ENCODE measurements at regions not wholly inside any gene's neighbourhood (a gene's known extent, or its start where the extent isn't known, plus 50 kb on each side); places are given as distances from the start of the nearest gene placed in this dataset.

DNA sequence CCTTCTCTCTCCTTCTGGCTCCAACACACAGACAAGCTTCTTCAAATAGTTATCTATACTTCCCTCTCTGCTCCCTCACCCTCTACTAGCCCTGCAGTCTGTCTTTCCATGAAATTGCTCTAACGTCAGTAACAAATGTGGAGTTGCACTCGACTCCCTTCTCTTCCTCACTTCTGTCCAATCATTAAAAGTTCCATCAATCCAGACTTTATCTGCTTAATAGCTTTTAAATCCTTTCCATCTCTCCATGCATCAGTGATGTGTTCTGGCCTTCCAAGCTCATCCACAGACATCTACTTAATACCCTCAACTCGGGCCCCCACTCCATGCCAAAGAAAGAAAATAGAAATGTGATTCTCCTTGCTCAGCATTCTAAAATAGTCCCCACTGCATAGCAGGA, 422.1 kb upstream of the CDH5 start:
- TF ChIP-seq, protein P1, sequence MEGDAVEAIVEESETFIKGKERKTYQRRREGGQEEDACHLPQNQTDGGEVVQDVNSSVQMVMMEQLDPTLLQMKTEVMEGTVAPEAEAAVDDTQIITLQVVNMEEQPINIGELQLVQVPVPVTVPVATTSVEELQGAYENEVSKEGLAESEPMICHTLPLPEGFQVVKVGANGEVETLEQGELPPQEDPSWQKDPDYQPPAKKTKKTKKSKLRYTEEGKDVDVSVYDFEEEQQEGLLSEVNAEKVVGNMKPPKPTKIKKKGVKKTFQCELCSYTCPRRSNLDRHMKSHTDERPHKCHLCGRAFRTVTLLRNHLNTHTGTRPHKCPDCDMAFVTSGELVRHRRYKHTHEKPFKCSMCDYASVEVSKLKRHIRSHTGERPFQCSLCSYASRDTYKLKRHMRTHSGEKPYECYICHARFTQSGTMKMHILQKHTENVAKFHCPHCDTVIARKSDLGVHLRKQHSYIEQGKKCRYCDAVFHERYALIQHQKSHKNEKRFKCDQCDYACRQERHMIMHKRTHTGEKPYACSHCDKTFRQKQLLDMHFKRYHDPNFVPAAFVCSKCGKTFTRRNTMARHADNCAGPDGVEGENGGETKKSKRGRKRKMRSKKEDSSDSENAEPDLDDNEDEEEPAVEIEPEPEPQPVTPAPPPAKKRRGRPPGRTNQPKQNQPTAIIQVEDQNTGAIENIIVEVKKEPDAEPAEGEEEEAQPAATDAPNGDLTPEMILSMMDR (conservative IDR thresholded peaks at IDR 0.05), result no peak
- Mint-ChIP-seq H3K9me3 (peaks cover 6% of the 10 kb centered on the region), H3K36me3 (ENCODE audit: low read depth) (no peaks in the 10 kb centered on the region), H3K4me3 (no peak overlapping the region), H3K4me1 (no peaks in the 10 kb centered on the region), H3K27me3 (ENCODE audit: low read depth) (no peaks in the 10 kb centered on the region), H3K27ac (ENCODE audit: unreplicated experiment) (no peak overlapping the region)
- DNase-seq (ENCODE audit: low read depth, low spot score), result no peak

GRCh38 chr16:65940711-65941110, 425.8 kb upstream of the CDH5 start:
- Mint-ChIP-seq H3K4me3 (no peak overlapping the region), H3K4me1 (no peaks in the 10 kb centered on the region), H3K36me3 (ENCODE audit: low read depth) (no peaks in the 10 kb centered on the region), H3K27ac (ENCODE audit: unreplicated experiment) (no peak overlapping the region), H3K27me3 (ENCODE audit: low read depth) (no peaks in the 10 kb centered on the region), H3K9me3 (peaks cover 9% of the 10 kb centered on the region)
- no peak for DNase-seq (ENCODE audit: low read depth, low spot score)
- TF ChIP-seq, protein P1 (conservative IDR thresholded peaks at IDR 0.05), result no peak

- H3K4me3 Mint-ChIP-seq, result no peak overlapping the region
- no peaks in the 10 kb centered on the region for H3K4me1 Mint-ChIP-seq
- H3K36me3 Mint-ChIP-seq (ENCODE audit: low read depth), result no peaks in the 10 kb centered on the region
- H3K27ac Mint-ChIP-seq (ENCODE audit: unreplicated experiment), result no peak overlapping the region
- peaks cover 5% of the 10 kb centered on the region for H3K9me3 Mint-ChIP-seq
- DNase-seq (ENCODE audit: low read depth, low spot score), result no peak
- TF ChIP-seq, protein P1 (conservative IDR thresholded peaks at IDR 0.05), result no peak
- no peaks in the 10 kb centered on the region for H3K27me3 Mint-ChIP-seq (ENCODE audit: low read depth)
Measured at GRCh38 chr16:65938083-65938482, 428.4 kb upstream of the CDH5 start.

- TF ChIP-seq, protein P1 (conservative IDR thresholded peaks at IDR 0.05), result no peak
- Mint-ChIP-seq H3K9me3 (peaks cover 5% of the 10 kb centered on the region), H3K27me3 (ENCODE audit: low read depth) (no peaks in the 10 kb centered on the region), H3K4me3 (no peak overlapping the region), H3K36me3 (ENCODE audit: low read depth) (no peaks in the 10 kb centered on the region), H3K4me1 (no peaks in the 10 kb centered on the region), H3K27ac (ENCODE audit: unreplicated experiment) (no peak overlapping the region)
- no peak for DNase-seq (ENCODE audit: low read depth, low spot score)
Measured at GRCh38 chr16:65937455-65937854, 429.0 kb upstream of the CDH5 start.

- no peak overlapping the region for H3K4me3 Mint-ChIP-seq
- H3K4me1 Mint-ChIP-seq, result peaks cover 4% of the 10 kb centered on the region
- H3K27ac Mint-ChIP-seq (ENCODE audit: unreplicated experiment), result no peak overlapping the region
- TF ChIP-seq, protein P1 (conservative IDR thresholded peaks at IDR 0.05), result no peak
- DNase-seq (ENCODE audit: low read depth, low spot score), result no peak
- H3K27me3 Mint-ChIP-seq (ENCODE audit: low read depth), result no peaks in the 10 kb centered on the region
- peaks cover 7% of the 10 kb centered on the region for H3K9me3 Mint-ChIP-seq
- no peaks in the 10 kb centered on the region for H3K36me3 Mint-ChIP-seq (ENCODE audit: low read depth)
Measured at GRCh38 chr16:65936096-65936495, 430.4 kb upstream of the CDH5 start.

- Mint-ChIP-seq H3K4me3 (no peak overlapping the region), H3K9me3 (peaks cover 9% of the 10 kb centered on the region), H3K27me3 (ENCODE audit: low read depth) (no peaks in the 10 kb centered on the region), H3K27ac (ENCODE audit: unreplicated experiment) (no peak overlapping the region), H3K36me3 (ENCODE audit: low read depth) (peaks cover 2% of the 10 kb centered on the region), H3K4me1 (peaks cover 4% of the 10 kb centered on the region)
- DNase-seq (ENCODE audit: low read depth, low spot score), result no peak
- TF ChIP-seq, protein P1 (conservative IDR thresholded peaks at IDR 0.05), result no peak
Measured at GRCh38 chr16:65934443-65934842, 432.0 kb upstream of the CDH5 start.
